Mammary epithelial cell (primary cell): ENCODE measurements at regions not wholly inside any gene's neighbourhood (a gene's known extent, or its start where the extent isn't known, plus 50 kb on each side); places are given as distances from the start of the nearest gene placed in this dataset.

Experiments used
- EZH2 ChIP-seq: IDR thresholded peaks from 2 replicates; pipeline ENCODE4 v1.6.1; 2012; ENCODE audit warnings: low read length, inconsistent platforms, borderline replicate concordance
- TF ChIP-seq, protein P1 (sequence below), 2 donors: IDR thresholded peaks in 1 of 2; conservative IDR thresholded peaks in 1 of 2; 2 replicates each; pipeline ENCODE4 v1.5.1; 2011 to 2012; ENCODE audit warnings: inconsistent platforms in 2 of 2, low read length in 2 of 2, mild to moderate bottlenecking in 2 of 2, control low read depth in 1 of 2, low read depth in 1 of 2; ENCODE audit not compliant: insufficient read depth in 1 of 2; ENCODE audit errors: extremely low read depth in 1 of 2

- TF ChIP-seq, protein P1, sequence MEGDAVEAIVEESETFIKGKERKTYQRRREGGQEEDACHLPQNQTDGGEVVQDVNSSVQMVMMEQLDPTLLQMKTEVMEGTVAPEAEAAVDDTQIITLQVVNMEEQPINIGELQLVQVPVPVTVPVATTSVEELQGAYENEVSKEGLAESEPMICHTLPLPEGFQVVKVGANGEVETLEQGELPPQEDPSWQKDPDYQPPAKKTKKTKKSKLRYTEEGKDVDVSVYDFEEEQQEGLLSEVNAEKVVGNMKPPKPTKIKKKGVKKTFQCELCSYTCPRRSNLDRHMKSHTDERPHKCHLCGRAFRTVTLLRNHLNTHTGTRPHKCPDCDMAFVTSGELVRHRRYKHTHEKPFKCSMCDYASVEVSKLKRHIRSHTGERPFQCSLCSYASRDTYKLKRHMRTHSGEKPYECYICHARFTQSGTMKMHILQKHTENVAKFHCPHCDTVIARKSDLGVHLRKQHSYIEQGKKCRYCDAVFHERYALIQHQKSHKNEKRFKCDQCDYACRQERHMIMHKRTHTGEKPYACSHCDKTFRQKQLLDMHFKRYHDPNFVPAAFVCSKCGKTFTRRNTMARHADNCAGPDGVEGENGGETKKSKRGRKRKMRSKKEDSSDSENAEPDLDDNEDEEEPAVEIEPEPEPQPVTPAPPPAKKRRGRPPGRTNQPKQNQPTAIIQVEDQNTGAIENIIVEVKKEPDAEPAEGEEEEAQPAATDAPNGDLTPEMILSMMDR (conservative IDR thresholded peaks at IDR 0.05 in 1 of 2, IDR thresholded peaks at IDR 0.05 in 1 of 2; ENCODE audit: extremely low read depth in 1 of 2, insufficient read depth in 1 of 2, low read depth in 1 of 2, low read length in 2 of 2): no peak
- TF ChIP-seq EZH2: no peak
Observed at GRCh38 chrX:38856670-38857265, 55.5 kb downstream of the MID1IP1 start.
